ENCODE measurements at regions not wholly inside any gene's neighbourhood (a gene's known extent, or its start where the extent isn't known, plus 50 kb on each side); places are given as distances from the start of the nearest gene placed in this dataset.

GRCh38 chr1:232489256-232489655, 140.7 kb downstream of the SIPA1L2 start:
- no peaks in the 10 kb centered on the region for H4K20me1 ChIP-seq (ENCODE audit: insufficient read depth, low read depth, low read length)
- H3K27me3 ChIP-seq (ENCODE audit: low read length): no peaks in the 10 kb centered on the region
- no peaks in the 10 kb centered on the region for H3K36me3 ChIP-seq (ENCODE audit: insufficient read depth, low read length)
- H3K27ac ChIP-seq (ENCODE audit: low read length): no peak overlapping the region
- no peaks in the 10 kb centered on the region for H3K79me2 ChIP-seq (ENCODE audit: low read length)
- H3K9me2 ChIP-seq (replicated peaks; ENCODE audit: insufficient read depth, low read length): no peaks in the 10 kb centered on the region
- H2AFZ ChIP-seq (ENCODE audit: low read length): no peak overlapping the region
- no peak overlapping the region for H3K9ac ChIP-seq (ENCODE audit: low read length)
- no peak for DNase-seq
- no peaks in the 10 kb centered on the region for H3K9me3 ChIP-seq (ENCODE audit: low read length)
- H3K4me2 ChIP-seq (ENCODE audit: low read depth, low read length, poor library complexity, severe bottlenecking): no peak overlapping the region
- no peak overlapping the region for H3K4me3 ChIP-seq (ENCODE audit: low read length)
- no peaks in the 10 kb centered on the region for H3K4me1 ChIP-seq (ENCODE audit: low read length)

- Histone ChIP-seq H3K4me1 (ENCODE audit: low read length) (no peaks in the 10 kb centered on the region), H3K4me2 (ENCODE audit: low read depth, low read length, poor library complexity, severe bottlenecking) (no peak overlapping the region), H3K27me3 (ENCODE audit: low read length) (no peaks in the 10 kb centered on the region), H3K9me3 (ENCODE audit: low read length) (no peaks in the 10 kb centered on the region), H3K27ac (ENCODE audit: low read length) (no peak overlapping the region), H3K79me2 (ENCODE audit: low read length) (no peaks in the 10 kb centered on the region), H3K4me3 (ENCODE audit: low read length) (no peak overlapping the region), H3K9ac (ENCODE audit: low read length) (no peak overlapping the region), H3K9me2 (replicated peaks; ENCODE audit: insufficient read depth, low read length) (no peaks in the 10 kb centered on the region), H4K20me1 (ENCODE audit: insufficient read depth, low read depth, low read length) (no peaks in the 10 kb centered on the region), H2AFZ (ENCODE audit: low read length) (no peak overlapping the region), H3K36me3 (ENCODE audit: insufficient read depth, low read length) (no peaks in the 10 kb centered on the region)
- DNase-seq: no peak
These were observed 142.7 kb downstream of the SIPA1L2 start for GRCh38 chr1:232487236-232487635.

GRCh38 chr1:232486454-232487207, 143.3 kb downstream of the SIPA1L2 start:
- Histone ChIP-seq H3K9me2 (replicated peaks; ENCODE audit: insufficient read depth, low read length) (no peaks in the 10 kb centered on the region), H3K4me2 (ENCODE audit: low read depth, low read length, poor library complexity, severe bottlenecking) (no peak overlapping the region), H3K27me3 (ENCODE audit: low read length) (no peaks in the 10 kb centered on the region), H4K20me1 (ENCODE audit: insufficient read depth, low read depth, low read length) (no peaks in the 10 kb centered on the region), H2AFZ (ENCODE audit: low read length) (no peak overlapping the region), H3K4me3 (ENCODE audit: low read length) (no peak overlapping the region), H3K9me3 (ENCODE audit: low read length) (no peaks in the 10 kb centered on the region), H3K79me2 (ENCODE audit: low read length) (no peaks in the 10 kb centered on the region), H3K27ac (ENCODE audit: low read length) (no peak overlapping the region), H3K36me3 (ENCODE audit: insufficient read depth, low read length) (no peaks in the 10 kb centered on the region), H3K9ac (ENCODE audit: low read length) (no peak overlapping the region), H3K4me1 (ENCODE audit: low read length) (no peaks in the 10 kb centered on the region)
- no peak for DNase-seq

- H3K27me3 ChIP-seq (ENCODE audit: low read length): no peaks in the 10 kb centered on the region
- H3K79me2 ChIP-seq (ENCODE audit: low read length): no peaks in the 10 kb centered on the region
- no peak overlapping the region for H2AFZ ChIP-seq (ENCODE audit: low read length)
- H3K9ac ChIP-seq (ENCODE audit: low read length): no peak overlapping the region
- no peak for DNase-seq
- H3K9me2 ChIP-seq (replicated peaks; ENCODE audit: insufficient read depth, low read length): no peaks in the 10 kb centered on the region
- no peak overlapping the region for H3K4me2 ChIP-seq (ENCODE audit: low read depth, low read length, poor library complexity, severe bottlenecking)
- H3K9me3 ChIP-seq (ENCODE audit: low read length): no peaks in the 10 kb centered on the region
- no peak overlapping the region for H3K4me3 ChIP-seq (ENCODE audit: low read length)
- no peaks in the 10 kb centered on the region for H3K36me3 ChIP-seq (ENCODE audit: insufficient read depth, low read length)
- no peaks in the 10 kb centered on the region for H4K20me1 ChIP-seq (ENCODE audit: insufficient read depth, low read depth, low read length)
- H3K4me1 ChIP-seq (ENCODE audit: low read length): no peaks in the 10 kb centered on the region
- H3K27ac ChIP-seq (ENCODE audit: low read length): no peak overlapping the region
These were observed 143.9 kb downstream of the SIPA1L2 start for GRCh38 chr1:232486006-232486405.

GRCh38 chr1:232484856-232485255, 145.1 kb downstream of the SIPA1L2 start:
- DNase-seq: no peak
- Histone ChIP-seq H3K9ac (ENCODE audit: low read length) (no peak overlapping the region), H3K4me3 (ENCODE audit: low read length) (no peak overlapping the region), H4K20me1 (ENCODE audit: insufficient read depth, low read depth, low read length) (no peaks in the 10 kb centered on the region), H3K4me1 (ENCODE audit: low read length) (no peaks in the 10 kb centered on the region), H3K9me2 (replicated peaks; ENCODE audit: insufficient read depth, low read length) (no peaks in the 10 kb centered on the region), H3K4me2 (ENCODE audit: low read depth, low read length, poor library complexity, severe bottlenecking) (no peak overlapping the region), H3K27ac (ENCODE audit: low read length) (no peak overlapping the region), H3K27me3 (ENCODE audit: low read length) (no peaks in the 10 kb centered on the region), H3K36me3 (ENCODE audit: insufficient read depth, low read length) (no peaks in the 10 kb centered on the region), H3K9me3 (ENCODE audit: low read length) (no peaks in the 10 kb centered on the region), H3K79me2 (ENCODE audit: low read length) (no peaks in the 10 kb centered on the region), H2AFZ (ENCODE audit: low read length) (no peak overlapping the region)

- DNase-seq: no peak
- no peak overlapping the region for H3K4me2 ChIP-seq (ENCODE audit: low read depth, low read length, poor library complexity, severe bottlenecking)
- H4K20me1 ChIP-seq (ENCODE audit: insufficient read depth, low read depth, low read length): no peaks in the 10 kb centered on the region
- H3K36me3 ChIP-seq (ENCODE audit: insufficient read depth, low read length): no peaks in the 10 kb centered on the region
- H3K9me2 ChIP-seq (replicated peaks; ENCODE audit: insufficient read depth, low read length): no peaks in the 10 kb centered on the region
- no peaks in the 10 kb centered on the region for H3K4me1 ChIP-seq (ENCODE audit: low read length)
- H3K27ac ChIP-seq (ENCODE audit: low read length): no peak overlapping the region
- no peak overlapping the region for H2AFZ ChIP-seq (ENCODE audit: low read length)
- H3K9me3 ChIP-seq (ENCODE audit: low read length): no peaks in the 10 kb centered on the region
- no peak overlapping the region for H3K9ac ChIP-seq (ENCODE audit: low read length)
- H3K79me2 ChIP-seq (ENCODE audit: low read length): no peaks in the 10 kb centered on the region
- no peak overlapping the region for H3K4me3 ChIP-seq (ENCODE audit: low read length)
- H3K27me3 ChIP-seq (ENCODE audit: low read length): no peaks in the 10 kb centered on the region
These were observed 146.1 kb downstream of the SIPA1L2 start for GRCh38 chr1:232483826-232484225.

- H3K36me3 ChIP-seq (ENCODE audit: insufficient read depth, low read length): no peaks in the 10 kb centered on the region
- no peaks in the 10 kb centered on the region for H3K9me3 ChIP-seq (ENCODE audit: low read length)
- H4K20me1 ChIP-seq (ENCODE audit: insufficient read depth, low read depth, low read length): no peaks in the 10 kb centered on the region
- no peak for DNase-seq
- H3K9me2 ChIP-seq (replicated peaks; ENCODE audit: insufficient read depth, low read length): no peaks in the 10 kb centered on the region
- no peak overlapping the region for H2AFZ ChIP-seq (ENCODE audit: low read length)
- no peaks in the 10 kb centered on the region for H3K79me2 ChIP-seq (ENCODE audit: low read length)
- no peaks in the 10 kb centered on the region for H3K27me3 ChIP-seq (ENCODE audit: low read length)
- H3K4me3 ChIP-seq (ENCODE audit: low read length): no peak overlapping the region
- no peak overlapping the region for H3K27ac ChIP-seq (ENCODE audit: low read length)
- H3K4me2 ChIP-seq (ENCODE audit: low read depth, low read length, poor library complexity, severe bottlenecking): no peak overlapping the region
- no peaks in the 10 kb centered on the region for H3K4me1 ChIP-seq (ENCODE audit: low read length)
- no peak overlapping the region for H3K9ac ChIP-seq (ENCODE audit: low read length)
These were observed 148.8 kb downstream of the SIPA1L2 start for GRCh38 chr1:232481091-232481490.

- H3K4me2 ChIP-seq (ENCODE audit: low read depth, low read length, poor library complexity, severe bottlenecking): no peak overlapping the region
- H2AFZ ChIP-seq (ENCODE audit: low read length): no peak overlapping the region
These were observed 152.2 kb downstream of the SIPA1L2 start for GRCh38 chr1:232477728-232478127.

More at GRCh38 chr1:232477728-232478127, 152.2 kb downstream of the SIPA1L2 start:
- H3K4me1 ChIP-seq (ENCODE audit: low read length): no peaks in the 10 kb centered on the region
- no peak for DNase-seq
- no peaks in the 10 kb centered on the region for H3K79me2 ChIP-seq (ENCODE audit: low read length)
- no peaks in the 10 kb centered on the region for H3K27me3 ChIP-seq (ENCODE audit: low read length)
- H3K9me2 ChIP-seq (replicated peaks; ENCODE audit: insufficient read depth, low read length): no peaks in the 10 kb centered on the region
- no peaks in the 10 kb centered on the region for H3K36me3 ChIP-seq (ENCODE audit: insufficient read depth, low read length)
- no peaks in the 10 kb centered on the region for H3K9me3 ChIP-seq (ENCODE audit: low read length)
- H4K20me1 ChIP-seq (ENCODE audit: insufficient read depth, low read depth, low read length): no peaks in the 10 kb centered on the region
- no peak overlapping the region for H3K4me3 ChIP-seq (ENCODE audit: low read length)
- no peak overlapping the region for H3K27ac ChIP-seq (ENCODE audit: low read length)
- no peak overlapping the region for H3K9ac ChIP-seq (ENCODE audit: low read length)
